GM18951 (cell line): ENCODE measurements at regions not wholly inside any gene's neighbourhood (a gene's known extent, or its start where the extent isn't known, plus 50 kb on each side); places are given as distances from the start of the nearest gene placed in this dataset.

Experiments used
- POLR2A ChIP-seq: IDR thresholded peaks from 4 replicates; pipeline ENCODE4 v1.6.1; 2011; ENCODE audit warnings: mild to moderate bottlenecking; ENCODE audit not compliant: insufficient read length, insufficient read depth; ENCODE audit errors: extremely low read depth
- in situ Hi-C: fragments of 300-500 bp; cut with MboI; formaldehyde crosslinking; loops from one replicate; pipeline ENCODE4 v1.12.0; 2022; ENCODE audit warnings: low sequenced_read_pairs, mixed read lengths, inconsistent platforms; ENCODE audit not compliant: unreplicated experiment

- TF ChIP-seq POLR2A: no peak
- in situ Hi-C loops: no loop called here
These were observed 399.9 kb downstream of the RAB28 start for GRCh38 chr4:13084210-13084609.

- in situ Hi-C loops: no loop called here
- no peak for TF ChIP-seq POLR2A
These were observed 402.3 kb downstream of the RAB28 start for GRCh38 chr4:13081830-13082229.

- in situ Hi-C loops: no loop called here
These were observed 417.1 kb downstream of the RAB28 start for GRCh38 chr4:13067077-13067476.

GRCh38 chr4:13059019-13059418, 425.1 kb downstream of the RAB28 start:
- in situ Hi-C loops: no loop called here

More at GRCh38 chr4:13067077-13067476, 417.1 kb downstream of the RAB28 start:
- no peak for TF ChIP-seq POLR2A

GRCh38 chr4:13056630-13057189, 427.4 kb downstream of the RAB28 start:
- in situ Hi-C loops: no loop called here
- no peak for TF ChIP-seq POLR2A

More at GRCh38 chr4:13059019-13059418, 425.1 kb downstream of the RAB28 start:
- no peak for TF ChIP-seq POLR2A

- in situ Hi-C loops: no loop called here
- no peak for TF ChIP-seq POLR2A
These were observed 429.6 kb downstream of the RAB28 start for GRCh38 chr4:13054420-13054970.

GRCh38 chr4:13047591-13047990, 436.5 kb downstream of the RAB28 start:
- TF ChIP-seq POLR2A: no peak

GRCh38 chr4:13036841-13037240, 447.3 kb downstream of the RAB28 start:
- in situ Hi-C loops: no loop called here
- TF ChIP-seq POLR2A: no peak

More at GRCh38 chr4:13047591-13047990, 436.5 kb downstream of the RAB28 start:
- in situ Hi-C loops: no loop called here

GRCh38 chr4:13032936-13033335, 451.2 kb downstream of the RAB28 start:
- in situ Hi-C loops: no loop called here
- no peak for TF ChIP-seq POLR2A

- in situ Hi-C loops: no loop called here
- no peak for TF ChIP-seq POLR2A
These were observed 459.7 kb downstream of the RAB28 start for GRCh38 chr4:13024147-13025105.

GRCh38 chr4:13007802-13008470, 476.2 kb downstream of the RAB28 start:
- no peak for TF ChIP-seq POLR2A
- in situ Hi-C loops: no loop called here

- TF ChIP-seq POLR2A: no peak
- in situ Hi-C loops: no loop called here
These were observed 490.2 kb downstream of the RAB28 start for GRCh38 chr4:12993923-12994322.

GRCh38 chr4:12987284-12987683, 496.9 kb downstream of the RAB28 start:
- in situ Hi-C loops: no loop called here

More at GRCh38 chr4:12987284-12987683, 496.9 kb downstream of the RAB28 start:
- no peak for TF ChIP-seq POLR2A
